Peyer's patch (tissue), 4 donors: ENCODE measurements at regions not wholly inside any gene's neighbourhood (a gene's known extent, or its start where the extent isn't known, plus 50 kb on each side); places are given as distances from the start of the nearest gene placed in this dataset.

Source experiments
- CTCF ChIP-seq, 6 experiments: fragments of 450-650 bp in 4 of 6; fragments of 200-600 bp in 2 of 6; sonication (generic) in 1 of 6; IDR thresholded peaks; one replicate each; pipeline ENCODE4 v1.5.1; 2017 to 2019; ENCODE audit warnings: antibody characterized with exemption in 6 of 6, mild to moderate bottlenecking in 3 of 6, moderate library complexity in 1 of 6
- POLR2A ChIP-seq, 2 donors: fragments of 450-650 bp; IDR thresholded peaks; one replicate each; pipeline ENCODE4 v1.5.1; 2017; ENCODE audit warnings: antibody characterized with exemption in 2 of 2, mild to moderate bottlenecking in 2 of 2, moderate library complexity in 2 of 2

- TF ChIP-seq CTCF (IDR thresholded peaks at IDR 0.05) (no peak), POLR2A (IDR thresholded peaks at IDR 0.05) (no peak)
These were observed 258.3 kb downstream of the FOXL1 start for GRCh38 chr16:86836503-86837129.
